SK-N-DZ (cell line): ENCODE measurements at regions not wholly inside any gene's neighbourhood (a gene's known extent, or its start where the extent isn't known, plus 50 kb on each side); places are given as distances from the start of the nearest gene placed in this dataset.

Experiments
- DNase-seq: peaks from one replicate; pipeline ENCODE4 v3.0.0-alpha.2; 2015; ENCODE audit warnings: low spot score

DNA sequence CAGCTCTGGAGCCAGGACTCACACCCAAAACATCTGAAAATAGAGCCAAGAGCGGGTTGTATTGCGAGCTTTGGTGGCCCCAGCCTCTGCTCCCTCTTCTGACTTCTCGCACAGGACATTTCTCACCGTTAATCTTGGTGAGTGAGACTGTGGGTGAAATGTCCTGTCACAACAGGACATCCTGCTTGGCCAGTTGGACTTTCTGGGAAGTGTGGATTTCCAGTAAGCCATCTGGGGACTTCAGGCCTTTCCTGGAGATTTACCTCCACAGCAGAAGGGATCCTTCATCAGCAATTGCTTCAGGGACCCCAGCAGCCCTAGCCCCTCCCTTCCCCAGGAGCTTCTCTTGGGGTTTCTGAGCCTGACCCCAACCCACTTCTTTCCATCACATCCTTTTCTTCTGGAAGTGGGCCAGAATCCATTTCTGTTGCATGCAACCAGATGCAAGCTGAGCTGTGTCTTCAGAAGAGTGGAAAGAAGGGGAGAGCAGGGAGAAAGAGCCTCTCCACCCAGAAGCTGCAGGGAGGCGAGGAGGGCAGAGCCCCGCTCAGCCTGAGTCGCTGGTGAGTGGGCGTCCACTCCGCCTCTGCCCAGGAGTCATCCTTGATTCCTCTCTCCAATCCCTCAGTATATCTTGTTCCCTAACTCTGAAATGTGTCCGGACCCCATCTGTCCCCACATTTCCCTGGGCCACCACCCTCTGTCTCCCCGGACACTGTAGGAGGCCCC, 50.3 kb upstream of the GADD45G start:
- no peak for DNase-seq

DNA sequence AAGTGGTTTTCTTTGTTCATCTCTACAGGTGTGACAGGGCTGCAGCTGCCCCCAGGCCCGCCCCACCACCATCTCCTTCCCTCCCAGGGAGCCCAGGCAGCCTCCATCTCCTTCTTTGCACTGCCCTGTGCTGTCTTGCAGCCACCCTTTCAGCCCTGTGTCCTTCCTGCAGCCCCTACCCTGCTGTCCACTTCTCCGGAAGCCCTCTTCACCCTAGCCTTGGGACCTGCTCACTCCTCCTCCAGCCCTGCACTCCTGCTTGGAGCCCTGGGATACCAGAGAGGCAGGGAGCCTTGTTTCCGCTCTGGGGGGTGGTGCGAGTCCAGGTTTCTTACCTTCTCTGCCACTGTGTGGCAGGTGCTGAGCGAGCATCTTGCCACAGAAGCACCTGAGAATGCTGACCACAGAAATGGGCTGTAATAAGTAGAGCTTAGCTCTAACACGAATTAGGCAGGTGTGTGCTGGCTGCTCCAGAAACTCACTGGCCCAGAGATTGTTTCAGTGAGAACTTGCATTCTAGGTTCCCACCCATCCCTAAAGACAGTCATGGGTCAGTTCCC, 51.3 kb upstream of the GADD45G start:
- DNase-seq = no peak

GRCh38 chr9:89550346-89550927, 52.5 kb upstream of the SEMA4D start:
- no peak for DNase-seq

DNA sequence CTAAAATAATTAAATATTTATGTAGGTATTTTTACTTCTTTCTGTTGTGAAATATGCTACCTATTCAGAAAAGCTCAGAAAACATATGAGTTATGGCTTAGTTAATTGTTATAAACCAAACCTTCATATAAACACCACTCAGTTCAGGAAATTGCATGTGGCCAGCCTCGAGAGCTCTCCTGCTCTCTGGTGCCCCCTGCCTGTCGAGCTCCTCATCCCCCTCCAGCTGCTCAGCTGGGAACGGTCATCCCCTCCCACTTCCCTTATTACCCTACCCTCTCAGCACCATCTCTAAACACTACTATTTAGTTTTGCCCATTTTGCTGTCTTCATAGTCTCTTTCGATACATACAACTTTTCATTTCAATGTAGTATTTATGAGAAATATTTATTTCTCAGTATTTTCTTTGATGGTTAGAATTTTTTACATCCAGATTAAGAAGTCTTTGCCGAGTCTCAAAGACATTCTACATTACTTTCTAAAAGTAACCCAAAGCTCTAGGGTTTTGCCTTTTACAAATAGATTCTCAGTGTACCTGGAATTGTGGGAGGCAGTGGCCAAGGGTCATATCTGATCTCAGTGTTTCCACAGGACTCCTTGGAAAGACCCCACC, 51.2 kb upstream of the SEMA4D start:
- peak; percentile 57 for DNase-seq

DNA sequence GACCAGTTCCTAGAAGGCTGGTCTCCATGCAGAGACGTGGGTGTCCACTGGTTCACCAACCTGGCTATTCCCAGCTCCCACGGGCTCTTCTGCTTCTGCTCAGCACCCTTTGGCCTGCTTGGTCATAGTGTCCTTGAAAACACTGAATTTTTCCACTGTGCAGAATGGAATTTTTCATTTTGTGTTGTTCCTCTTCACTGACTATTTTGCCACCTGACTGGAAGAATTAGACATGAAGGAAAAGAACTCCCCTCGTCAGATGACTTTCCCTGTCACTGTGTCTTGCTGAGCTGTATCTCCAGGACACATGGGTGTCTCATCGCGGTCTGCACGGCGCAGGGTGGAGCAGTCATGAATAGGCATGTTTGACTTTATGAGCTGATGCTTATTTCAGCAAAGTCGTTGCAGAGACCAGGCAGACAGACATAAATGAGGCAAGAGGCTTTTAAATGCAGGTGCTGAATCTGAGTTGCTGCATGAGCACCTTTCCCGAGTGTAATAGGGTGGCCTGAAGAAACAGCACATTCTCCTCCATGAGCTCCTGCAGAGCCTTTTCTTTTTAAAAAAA, 50.2 kb upstream of the SEMA4D start:
- no peak for DNase-seq
